GM21515 (cell line): ENCODE measurements at regions not wholly inside any gene's neighbourhood (a gene's known extent, or its start where the extent isn't known, plus 50 kb on each side); places are given as distances from the start of the nearest gene placed in this dataset.

Source experiments
- ATAC-seq: cut with Tn5 transposase; IDR thresholded peaks from one replicate; pipeline ENCODE4 v1.9.1; 2021; ENCODE audit not compliant: unreplicated experiment

- ATAC-seq: no peak
Measured at GRCh38 chr15:36230776-36231175, 348.6 kb upstream of the CDIN1 start.

- no peak for ATAC-seq
Measured at GRCh38 chr15:36232491-36232890, 346.9 kb upstream of the CDIN1 start.

GRCh38 chr15:36234743-36235142 is 344.7 kb upstream of the CDIN1 start:
- no peak for ATAC-seq

DNA sequence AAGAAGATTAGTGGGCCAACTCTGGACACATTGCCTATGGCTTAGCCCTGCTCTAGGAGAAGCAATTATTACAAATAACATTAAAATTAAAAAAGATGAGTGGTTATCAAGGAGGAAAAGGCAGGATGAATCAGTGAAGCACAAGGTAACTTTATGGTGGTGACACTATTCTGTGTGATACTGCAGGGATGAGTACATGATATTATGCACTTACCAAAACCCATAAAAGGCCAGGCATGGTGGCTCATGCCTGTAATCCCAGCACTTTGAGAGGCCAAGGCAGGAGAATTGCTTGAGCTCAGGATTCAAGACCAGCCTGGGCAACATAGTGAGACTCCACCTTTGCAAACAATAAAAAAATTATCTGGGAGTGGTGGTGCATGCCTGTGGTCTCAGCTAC is 344.3 kb upstream of the CDIN1 start:
- no peak for ATAC-seq

DNA sequence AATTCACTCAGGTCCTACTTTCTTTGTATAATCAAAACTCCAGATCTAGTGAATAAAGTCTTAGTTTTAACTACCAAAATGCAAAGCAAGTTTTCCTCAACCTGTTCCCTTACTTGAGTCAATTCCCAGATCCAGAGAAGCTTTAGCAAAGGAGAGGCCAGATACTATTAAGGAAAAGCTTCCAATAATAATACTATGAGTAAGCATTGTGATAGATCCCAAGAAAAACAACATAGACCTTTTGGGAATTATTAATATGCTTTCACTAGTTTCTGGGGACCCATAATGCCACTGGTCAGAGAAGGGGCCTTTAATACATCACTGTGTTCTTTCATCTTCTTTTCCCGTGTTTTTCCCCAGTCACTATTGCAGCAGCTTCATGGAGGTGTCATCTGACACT is 339.9 kb upstream of the CDIN1 start:
- no peak for ATAC-seq

- ATAC-seq: no peak
Measured at GRCh38 chr15:36251450-36251849, 328.0 kb upstream of the CDIN1 start.

GRCh38 chr15:36252146-36252711 is 327.2 kb upstream of the CDIN1 start:
- ATAC-seq: no peak

GRCh38 chr15:36254426-36254825 is 325.0 kb upstream of the CDIN1 start:
- no peak for ATAC-seq

DNA sequence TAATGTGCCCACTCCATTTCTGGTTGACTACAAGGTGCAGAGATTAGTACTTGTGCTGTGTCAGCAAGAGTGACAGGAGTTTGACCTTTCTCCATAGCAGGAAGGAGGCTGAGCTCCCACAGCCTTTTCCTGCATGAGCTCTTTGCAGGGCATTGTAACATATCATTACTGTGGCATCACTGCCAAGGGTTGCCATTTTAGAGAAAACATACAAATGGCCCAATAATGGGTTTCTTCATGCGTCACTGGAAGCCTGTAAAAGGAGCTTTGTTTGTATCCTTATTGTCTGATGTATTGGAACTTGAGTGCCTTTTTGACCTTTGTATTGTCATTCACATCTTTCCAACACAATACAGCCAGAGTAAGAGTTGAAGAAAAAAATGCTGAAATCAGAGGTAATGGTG is 323.0 kb upstream of the CDIN1 start:
- no peak for ATAC-seq

- no peak for ATAC-seq
Measured at GRCh38 chr15:36263666-36264065, 315.8 kb upstream of the CDIN1 start.

GRCh38 chr15:36265422-36265821 is 314.0 kb upstream of the CDIN1 start:
- ATAC-seq: no peak

GRCh38 chr15:36271048-36271447 is 308.4 kb upstream of the CDIN1 start:
- ATAC-seq: no peak

DNA sequence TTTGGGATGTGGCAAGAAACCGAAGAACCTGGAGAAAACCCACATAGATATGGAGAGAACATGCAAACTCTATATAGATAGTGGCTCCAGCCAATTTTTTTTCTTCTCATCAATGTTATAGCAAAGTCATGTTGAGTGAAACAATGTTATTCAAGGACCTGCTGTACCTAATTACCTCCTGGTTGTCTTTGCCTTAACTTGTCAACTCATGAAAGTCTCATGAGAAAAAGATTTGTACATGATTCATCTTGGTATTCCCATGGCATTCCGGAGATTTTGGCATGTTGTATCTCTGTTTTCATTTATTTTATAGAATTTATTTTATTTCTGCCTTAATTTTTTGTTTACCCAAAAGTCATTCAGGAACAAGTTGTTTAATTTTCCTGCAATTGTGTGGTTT is 303.8 kb upstream of the CDIN1 start:
- ATAC-seq: no peak

DNA sequence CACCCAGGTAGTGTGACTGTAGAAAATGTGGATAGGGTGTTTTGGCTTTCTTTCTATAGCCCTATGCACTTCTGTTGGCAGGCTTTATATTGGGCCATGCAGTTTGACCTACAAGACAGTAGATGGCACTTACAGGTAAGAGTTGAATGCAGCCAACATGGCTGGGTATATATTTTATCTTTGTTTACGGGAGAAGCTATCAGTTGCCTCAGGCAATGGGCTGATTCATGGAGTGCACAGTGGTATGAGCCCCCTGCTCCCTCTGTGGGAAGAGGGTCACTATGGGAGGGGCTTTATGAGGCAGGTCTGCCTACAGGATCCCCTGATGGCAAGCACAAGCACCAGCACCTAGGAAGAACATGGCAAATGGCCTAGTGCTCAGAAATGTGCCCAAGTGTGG is 301.2 kb upstream of the CDIN1 start:
- ATAC-seq: no peak

DNA sequence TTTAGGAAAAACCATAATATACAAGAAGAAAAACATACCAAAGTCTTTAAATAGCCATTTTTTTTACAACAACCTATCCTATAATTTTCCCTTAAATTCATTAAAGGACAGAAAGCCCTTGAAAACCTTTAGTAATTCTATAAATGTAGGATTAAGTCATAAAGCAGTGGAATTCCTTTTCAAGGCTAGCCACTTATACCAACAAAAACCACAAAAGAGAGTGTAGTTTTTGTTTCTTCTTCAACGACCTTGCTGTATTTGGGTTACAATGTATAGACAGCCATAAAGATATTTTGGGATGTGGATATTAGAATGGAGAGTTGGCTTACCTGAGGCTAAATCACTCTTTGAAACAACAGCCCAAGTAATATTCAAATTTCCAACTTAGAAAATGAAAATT is 296.6 kb upstream of the CDIN1 start:
- ATAC-seq: no peak

DNA sequence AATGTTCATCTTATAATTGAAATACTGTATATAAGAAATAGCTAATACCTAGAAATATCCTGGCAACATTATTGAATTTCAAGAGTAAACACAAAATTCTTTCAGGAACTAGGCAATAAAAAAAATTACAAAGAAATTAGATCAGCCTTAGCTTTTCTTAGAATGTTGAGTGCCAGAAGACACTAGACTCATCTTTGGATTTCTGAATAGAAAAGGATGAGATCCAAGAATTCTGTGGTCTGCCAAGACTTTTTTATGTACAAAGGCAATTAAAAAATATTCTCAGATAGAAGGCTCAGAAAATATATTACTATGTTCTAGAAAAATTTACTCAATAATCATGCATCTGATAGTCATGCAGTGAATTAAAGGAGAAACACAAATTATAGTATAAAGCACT is 294.5 kb upstream of the CDIN1 start:
- no peak for ATAC-seq

GRCh38 chr15:36291501-36291900 is 287.9 kb upstream of the CDIN1 start:
- no peak for ATAC-seq

DNA sequence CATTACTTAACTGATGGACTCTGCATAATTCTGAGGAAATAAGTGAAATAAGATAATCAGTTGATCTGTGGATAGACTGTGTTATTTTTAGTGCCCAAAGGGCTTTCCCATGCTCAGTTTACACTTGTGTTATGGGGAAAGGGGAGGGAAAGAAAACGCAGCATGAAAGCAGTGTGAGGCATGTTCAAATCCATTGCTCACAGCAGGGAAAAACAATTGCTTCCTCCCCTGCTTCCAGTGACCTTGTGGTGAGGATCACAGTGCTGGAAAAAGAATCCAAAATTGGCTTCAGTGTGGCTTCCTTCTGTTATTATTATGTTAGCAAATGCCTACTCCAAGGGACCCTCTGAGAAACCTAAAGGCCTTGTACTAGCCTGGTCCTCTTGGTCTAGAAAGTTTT is 285.1 kb upstream of the CDIN1 start:
- ATAC-seq: no peak

GRCh38 chr15:36301947-36302346 is 277.5 kb upstream of the CDIN1 start:
- ATAC-seq: no peak

- no peak for ATAC-seq
Measured at GRCh38 chr15:36313021-36313420, 266.4 kb upstream of the CDIN1 start.

GRCh38 chr15:36313736-36314280 is 265.6 kb upstream of the CDIN1 start:
- no peak for ATAC-seq

- ATAC-seq: no peak
Measured at GRCh38 chr15:36315649-36316048, 263.8 kb upstream of the CDIN1 start.

GRCh38 chr15:36323615-36324014 is 255.8 kb upstream of the CDIN1 start:
- no peak for ATAC-seq
